K562 (cell line): ENCODE measurements at regions not wholly inside any gene's neighbourhood (a gene's known extent, or its start where the extent isn't known, plus 50 kb on each side); places are given as distances from the start of the nearest gene placed in this dataset.

Source experiments
- CCAR2 ChIP-seq: fragments of 200-400 bp; formaldehyde crosslinking; IDR thresholded peaks from 2 replicates; pipeline ENCODE4 v1.6.1; 2017; ENCODE audit warnings: mild to moderate bottlenecking, low read depth, low read length
- CHD7 ChIP-seq: fragments of 200-600 bp; sonication (generic); IDR thresholded peaks from one replicate; pipeline ENCODE4 v1.6.1; 2012; ENCODE audit warnings: mild to moderate bottlenecking, low read depth, low read length, inconsistent platforms
- HMGN3 ChIP-seq: IDR thresholded peaks from 2 replicates; pipeline ENCODE4 v1.6.1; 2011; ENCODE audit warnings: borderline replicate concordance, low read depth, mild to moderate bottlenecking, mixed read lengths, low read length; ENCODE audit not compliant: insufficient read length; ENCODE audit errors: extremely low read depth
- NCOA1 ChIP-seq: fragments of 450-650 bp; IDR thresholded peaks from 2 replicates; pipeline ENCODE4 v1.6.1; 2016; ENCODE audit warnings: low read depth
- NFE2 ChIP-seq: IDR thresholded peaks from 2 replicates; pipeline ENCODE4 v1.6.1; 2014; ENCODE audit warnings: antibody characterized with exemption, low read depth
- PHF8 ChIP-seq: fragments of 200-600 bp; sonication (generic); IDR thresholded peaks from 2 replicates; pipeline ENCODE4 v1.6.1; 2012; ENCODE audit warnings: mixed run types, mild to moderate bottlenecking, inconsistent platforms, low read length, moderate library complexity, borderline replicate concordance
- PML ChIP-seq: IDR thresholded peaks from 2 replicates; pipeline ENCODE4 v1.6.1; 2012; ENCODE audit warnings: low read length, inconsistent platforms
- SLC30A9 ChIP-seq: fragments of 250-450 bp; sonication (Bioruptor Pico); IDR thresholded peaks from 2 replicates; pipeline ENCODE4 v1.8.0; 2022; ENCODE audit warnings: mild to moderate bottlenecking, moderate library complexity
- TARDBP ChIP-seq: fragments of 450-650 bp; IDR thresholded peaks from 2 replicates; pipeline ENCODE4 v1.6.1; 2016
- TF ChIP-seq, protein P1 (sequence below): IDR thresholded peaks from 2 replicates; pipeline ENCODE4 v1.6.1; 2011; ENCODE audit warnings: borderline replicate concordance, low read depth, mild to moderate bottlenecking, moderate library complexity, low read length; ENCODE audit not compliant: insufficient read depth, poor library complexity, severe bottlenecking
- TF ChIP-seq, protein P2 (sequence below): sonication (generic); formaldehyde crosslinking; IDR thresholded peaks from 2 replicates; pipeline ENCODE4 v1.8.0; 2023; ENCODE audit warnings: mild to moderate bottlenecking, missing genetic modification reagents

DNA sequence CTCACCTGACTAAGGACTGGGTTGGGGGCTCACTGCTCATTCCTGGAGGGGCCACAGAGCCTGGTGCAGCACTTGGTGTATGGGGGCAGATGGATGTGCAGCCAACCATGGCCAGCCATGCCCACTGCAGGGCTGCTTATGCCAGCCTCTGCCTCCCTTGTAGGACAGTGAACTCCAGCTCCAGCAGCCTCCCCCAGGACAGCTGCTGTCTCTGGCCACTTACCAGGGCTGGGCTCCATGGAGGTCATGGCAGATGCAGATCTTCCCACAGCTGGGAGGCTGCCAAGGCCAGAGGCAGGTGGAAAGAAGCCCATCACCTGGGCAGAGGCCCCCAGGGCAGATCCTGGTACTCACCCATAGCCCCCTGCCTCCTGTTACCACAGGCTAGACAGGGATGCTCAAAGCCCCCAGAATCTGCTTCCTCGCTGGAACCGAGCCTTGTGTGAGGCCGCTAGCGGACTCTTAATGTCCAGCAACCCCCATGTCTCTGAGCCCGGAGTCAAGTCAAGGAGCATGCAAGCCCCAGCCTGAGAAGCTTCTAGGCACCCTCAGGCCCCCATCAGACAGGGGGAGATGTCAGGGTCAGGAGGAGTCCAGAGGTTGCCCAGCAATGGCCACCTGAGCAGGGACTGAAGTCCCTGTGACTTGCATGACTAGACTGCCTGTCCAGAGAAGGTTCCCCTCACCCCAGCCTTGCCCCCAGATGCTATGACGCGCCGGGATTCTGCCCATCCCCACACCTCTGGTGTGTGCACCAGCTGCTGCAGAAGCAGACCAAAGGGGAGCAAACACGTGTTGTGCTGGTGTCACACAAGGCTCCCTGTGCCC lies 123.6 kb downstream of the TWIST2 start (continued):
- TF ChIP-seq CHD7, result no peak
- TF ChIP-seq PML, result no peak
- TF ChIP-seq PHF8, result no peak
- TF ChIP-seq, protein P1, sequence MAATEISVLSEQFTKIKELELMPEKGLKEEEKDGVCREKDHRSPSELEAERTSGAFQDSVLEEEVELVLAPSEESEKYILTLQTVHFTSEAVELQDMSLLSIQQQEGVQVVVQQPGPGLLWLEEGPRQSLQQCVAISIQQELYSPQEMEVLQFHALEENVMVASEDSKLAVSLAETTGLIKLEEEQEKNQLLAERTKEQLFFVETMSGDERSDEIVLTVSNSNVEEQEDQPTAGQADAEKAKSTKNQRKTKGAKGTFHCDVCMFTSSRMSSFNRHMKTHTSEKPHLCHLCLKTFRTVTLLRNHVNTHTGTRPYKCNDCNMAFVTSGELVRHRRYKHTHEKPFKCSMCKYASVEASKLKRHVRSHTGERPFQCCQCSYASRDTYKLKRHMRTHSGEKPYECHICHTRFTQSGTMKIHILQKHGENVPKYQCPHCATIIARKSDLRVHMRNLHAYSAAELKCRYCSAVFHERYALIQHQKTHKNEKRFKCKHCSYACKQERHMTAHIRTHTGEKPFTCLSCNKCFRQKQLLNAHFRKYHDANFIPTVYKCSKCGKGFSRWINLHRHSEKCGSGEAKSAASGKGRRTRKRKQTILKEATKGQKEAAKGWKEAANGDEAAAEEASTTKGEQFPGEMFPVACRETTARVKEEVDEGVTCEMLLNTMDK, result no peak
- TF ChIP-seq NFE2, result no peak
- no peak for TF ChIP-seq SLC30A9 (CRISPR knock-in tag)
- TF ChIP-seq, protein P2, sequence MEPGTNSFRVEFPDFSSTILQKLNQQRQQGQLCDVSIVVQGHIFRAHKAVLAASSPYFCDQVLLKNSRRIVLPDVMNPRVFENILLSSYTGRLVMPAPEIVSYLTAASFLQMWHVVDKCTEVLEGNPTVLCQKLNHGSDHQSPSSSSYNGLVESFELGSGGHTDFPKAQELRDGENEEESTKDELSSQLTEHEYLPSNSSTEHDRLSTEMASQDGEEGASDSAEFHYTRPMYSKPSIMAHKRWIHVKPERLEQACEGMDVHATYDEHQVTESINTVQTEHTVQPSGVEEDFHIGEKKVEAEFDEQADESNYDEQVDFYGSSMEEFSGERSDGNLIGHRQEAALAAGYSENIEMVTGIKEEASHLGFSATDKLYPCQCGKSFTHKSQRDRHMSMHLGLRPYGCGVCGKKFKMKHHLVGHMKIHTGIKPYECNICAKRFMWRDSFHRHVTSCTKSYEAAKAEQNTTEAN, result no peak
- TF ChIP-seq HMGN3, result no peak
- no peak for TF ChIP-seq TARDBP
- no peak for TF ChIP-seq NCOA1
- TF ChIP-seq CCAR2, result no peak
